Transverse colon (tissue), 4 donors: ENCODE measurements at regions not wholly inside any gene's neighbourhood (a gene's known extent, or its start where the extent isn't known, plus 50 kb on each side); places are given as distances from the start of the nearest gene placed in this dataset.

Experiments used
- DNase-seq: peaks from one replicate; pipeline ENCODE4 v3.0.0-alpha.2; 2019
- H3K27ac ChIP-seq, 4 donors: fragments of 200-600 bp; sonication (generic); 2 replicates each; pipeline ENCODE4 v1.5.1; 2016 to 2018; ENCODE audit warnings: inconsistent platforms in 4 of 4
- H3K27me3 ChIP-seq: fragments of 200-600 bp; sonication (generic); 2 replicates; pipeline ENCODE4 v1.5.1; 2017; ENCODE audit warnings: inconsistent platforms
- H3K36me3 ChIP-seq, 4 donors: fragments of 200-600 bp; sonication (generic); 2 replicates each; pipeline ENCODE4 v1.5.1; 2017 to 2019; ENCODE audit warnings: inconsistent platforms in 4 of 4
- H3K4me1 ChIP-seq, 4 donors: fragments of 200-600 bp; sonication (generic); 2 replicates each; pipeline ENCODE4 v1.5.1; 2017 to 2020; ENCODE audit warnings: inconsistent platforms in 4 of 4
- H3K4me3 ChIP-seq, 4 donors: fragments of 200-600 bp; sonication (generic); 1 replicate in 1 of 4; 2 replicates in 3 of 4; pipeline versions ENCODE4 v1.5.1 to v1.6.1; 2017 to 2019; ENCODE audit warnings: inconsistent platforms in 4 of 4
- H3K9me3 ChIP-seq, 2 donors: fragments of 200-600 bp; sonication (generic); 2 replicates each; pipeline ENCODE4 v1.5.1; 2017 to 2019; ENCODE audit warnings: inconsistent platforms in 2 of 2
- EP300 ChIP-seq: sonication (generic); formaldehyde crosslinking; IDR thresholded peaks from one replicate; pipeline ENCODE4 v1.6.1; 2017; ENCODE audit warnings: antibody characterized with exemption, low read depth
- POLR2A ChIP-seq: fragments of 450-650 bp; IDR thresholded peaks from one replicate; pipeline ENCODE4 v1.6.1; 2016; ENCODE audit warnings: antibody characterized with exemption, mild to moderate bottlenecking, moderate library complexity
- POLR2AphosphoS5 ChIP-seq, 3 donors: sonication (generic); formaldehyde crosslinking; IDR thresholded peaks; one replicate each; pipeline ENCODE4 v1.6.1; 2016; ENCODE audit warnings: antibody characterized with exemption in 3 of 3
- WGBS, 2 donors: methylation state at CpG; one replicate each; pipeline ENCODE4 v1.1.5; 2018; ENCODE audit warnings: low coverage in 1 of 2; 5-methylcytosine and 5-hydroxymethylcytosine counted together
- in situ Hi-C, 4 donors: fragments of 200-750 bp; cut with MboI; loops; one replicate each; pipeline versions ENCODE4 v1.15.0 to v1.15.1; 2017; ENCODE audit warnings: low sequenced_read_pairs in 3 of 4, low pct_ligation_motif_present in 1 of 4, low pct_unique_long_range_greater_than_20kb in 1 of 4
- intact Hi-C: fragments of 100-400 bp; cut with DNase I; formaldehyde crosslinking; loops from one replicate; pipeline ENCODE4 v1.15.1; 2023; ENCODE audit warnings: low total_unique reads
- TF ChIP-seq, protein P1 (sequence below), 5 experiments: fragments of 200-600 bp in 3 of 5; fragments of 450-650 bp in 2 of 5; sonication (generic) in 3 of 5; IDR thresholded peaks; 1 replicate in 2 of 5; 2 replicates in 3 of 5; pipeline ENCODE4 v1.5.1; 2016 to 2017; ENCODE audit warnings: antibody characterized with exemption in 5 of 5, inconsistent platforms in 3 of 5, mild to moderate bottlenecking in 2 of 5, moderate library complexity in 1 of 5

DNA sequence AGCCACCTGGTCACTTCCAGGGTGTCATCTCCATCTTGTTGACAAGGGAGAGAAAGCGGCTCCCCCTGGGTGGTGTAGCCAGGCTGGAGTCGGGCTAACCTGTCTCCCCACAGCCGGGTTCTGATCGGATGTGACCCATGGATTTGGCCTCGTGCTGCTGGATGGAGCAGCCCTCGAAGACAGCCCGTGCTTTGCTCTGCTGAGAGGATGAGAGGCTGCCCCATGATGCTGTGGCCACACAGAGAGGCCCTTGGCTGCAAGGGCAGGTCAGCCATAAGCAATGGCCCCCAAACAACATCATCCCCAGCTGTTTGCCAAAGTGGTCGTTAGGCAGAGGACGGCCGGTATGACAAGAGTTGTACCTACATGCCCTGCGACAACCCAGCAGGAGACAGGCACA, 106.6 kb downstream of the HMX1 start:
- H3K4me1 ChIP-seq: no peaks in the 10 kb centered on the region
- no peak overlapping the region for H3K4me3 ChIP-seq
- H3K36me3 ChIP-seq: no peaks in the 10 kb centered on the region
- H3K27ac ChIP-seq: no peak overlapping the region
- WGBS, 2 donors: 71% methylated on average over 6 of the region's 11 CpGs; no CpG with 5 or more reads in 1 of the 2 donors
- H3K9me3 ChIP-seq: no peaks in the 10 kb centered on the region
- TF ChIP-seq EP300 (no peak), POLR2A (no peak), POLR2AphosphoS5 (IDR thresholded peaks at IDR 0.05) (no peak)
- TF ChIP-seq, protein P1, sequence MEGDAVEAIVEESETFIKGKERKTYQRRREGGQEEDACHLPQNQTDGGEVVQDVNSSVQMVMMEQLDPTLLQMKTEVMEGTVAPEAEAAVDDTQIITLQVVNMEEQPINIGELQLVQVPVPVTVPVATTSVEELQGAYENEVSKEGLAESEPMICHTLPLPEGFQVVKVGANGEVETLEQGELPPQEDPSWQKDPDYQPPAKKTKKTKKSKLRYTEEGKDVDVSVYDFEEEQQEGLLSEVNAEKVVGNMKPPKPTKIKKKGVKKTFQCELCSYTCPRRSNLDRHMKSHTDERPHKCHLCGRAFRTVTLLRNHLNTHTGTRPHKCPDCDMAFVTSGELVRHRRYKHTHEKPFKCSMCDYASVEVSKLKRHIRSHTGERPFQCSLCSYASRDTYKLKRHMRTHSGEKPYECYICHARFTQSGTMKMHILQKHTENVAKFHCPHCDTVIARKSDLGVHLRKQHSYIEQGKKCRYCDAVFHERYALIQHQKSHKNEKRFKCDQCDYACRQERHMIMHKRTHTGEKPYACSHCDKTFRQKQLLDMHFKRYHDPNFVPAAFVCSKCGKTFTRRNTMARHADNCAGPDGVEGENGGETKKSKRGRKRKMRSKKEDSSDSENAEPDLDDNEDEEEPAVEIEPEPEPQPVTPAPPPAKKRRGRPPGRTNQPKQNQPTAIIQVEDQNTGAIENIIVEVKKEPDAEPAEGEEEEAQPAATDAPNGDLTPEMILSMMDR (IDR thresholded peaks at IDR 0.05): no peak
- peaks cover 9% of the 10 kb centered on the region for H3K27me3 ChIP-seq
- intact Hi-C loops: no loop called here
- DNase-seq: no peak
- in situ Hi-C loops: no loop called here

DNA sequence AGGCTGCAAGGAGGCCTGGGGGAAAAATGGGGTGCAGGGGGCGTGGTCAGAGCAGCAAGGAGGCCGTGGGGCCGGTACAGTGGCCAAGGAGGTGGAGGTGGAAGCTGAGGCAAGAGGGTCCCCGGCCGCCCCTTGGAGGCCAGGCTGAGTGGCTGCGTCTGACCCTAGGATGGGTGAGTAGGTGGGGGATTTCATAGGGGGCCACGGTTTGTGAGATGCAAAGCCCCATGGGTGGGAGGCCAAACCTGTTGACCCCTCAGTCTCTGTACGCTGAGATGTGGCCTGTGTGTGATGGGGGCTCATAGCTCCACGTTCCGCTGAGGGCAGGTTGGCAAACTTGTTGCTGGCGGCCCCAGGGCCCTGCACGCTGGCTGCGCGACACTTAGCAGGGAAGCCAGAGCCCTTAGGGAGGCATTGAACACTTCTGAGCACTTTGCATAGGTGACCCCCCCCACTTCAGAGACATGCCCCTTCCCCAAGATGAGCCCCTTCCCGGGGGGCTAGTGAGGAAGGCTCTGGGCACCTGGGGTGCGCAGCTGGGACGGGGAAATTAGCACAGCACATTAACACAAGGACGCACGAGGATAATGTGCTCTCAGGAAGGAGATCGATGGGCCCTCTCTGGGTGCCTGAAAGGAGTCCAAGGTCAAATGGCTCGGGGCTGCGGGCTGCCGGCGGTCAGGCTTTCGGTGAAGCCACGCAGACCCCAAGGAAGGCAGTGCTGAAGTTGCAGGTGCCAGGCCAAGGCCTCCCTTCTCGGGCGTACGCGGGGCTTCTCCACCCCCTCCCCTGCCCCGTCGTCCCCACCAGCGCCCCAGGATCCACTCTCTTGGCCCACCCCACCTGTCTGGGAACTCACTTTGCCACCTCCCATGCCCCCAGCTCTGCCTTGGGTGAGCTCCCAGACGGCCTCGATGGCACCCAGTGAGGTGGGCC, 107.4 kb downstream of the HMX1 start:
- intact Hi-C loops: no loop called here
- no peak overlapping the region for H3K4me3 ChIP-seq
- DNase-seq: no peak
- H3K27ac ChIP-seq: no peak overlapping the region
- peaks cover 9% of the 10 kb centered on the region for H3K27me3 ChIP-seq
- no peak for TF ChIP-seq POLR2AphosphoS5 (IDR thresholded peaks at IDR 0.05)
- TF ChIP-seq, protein P1 (IDR thresholded peaks at IDR 0.05): no peak
- TF ChIP-seq POLR2A: no peak
- no peak for TF ChIP-seq EP300
- H3K36me3 ChIP-seq: no peaks in the 10 kb centered on the region
- H3K9me3 ChIP-seq: no peaks in the 10 kb centered on the region
- in situ Hi-C loops: no loop called here
- H3K4me1 ChIP-seq: no peaks in the 10 kb centered on the region
- WGBS, 2 donors: 76 to 79% methylated on average over 14 to 35 of the region's 35 CpGs

DNA sequence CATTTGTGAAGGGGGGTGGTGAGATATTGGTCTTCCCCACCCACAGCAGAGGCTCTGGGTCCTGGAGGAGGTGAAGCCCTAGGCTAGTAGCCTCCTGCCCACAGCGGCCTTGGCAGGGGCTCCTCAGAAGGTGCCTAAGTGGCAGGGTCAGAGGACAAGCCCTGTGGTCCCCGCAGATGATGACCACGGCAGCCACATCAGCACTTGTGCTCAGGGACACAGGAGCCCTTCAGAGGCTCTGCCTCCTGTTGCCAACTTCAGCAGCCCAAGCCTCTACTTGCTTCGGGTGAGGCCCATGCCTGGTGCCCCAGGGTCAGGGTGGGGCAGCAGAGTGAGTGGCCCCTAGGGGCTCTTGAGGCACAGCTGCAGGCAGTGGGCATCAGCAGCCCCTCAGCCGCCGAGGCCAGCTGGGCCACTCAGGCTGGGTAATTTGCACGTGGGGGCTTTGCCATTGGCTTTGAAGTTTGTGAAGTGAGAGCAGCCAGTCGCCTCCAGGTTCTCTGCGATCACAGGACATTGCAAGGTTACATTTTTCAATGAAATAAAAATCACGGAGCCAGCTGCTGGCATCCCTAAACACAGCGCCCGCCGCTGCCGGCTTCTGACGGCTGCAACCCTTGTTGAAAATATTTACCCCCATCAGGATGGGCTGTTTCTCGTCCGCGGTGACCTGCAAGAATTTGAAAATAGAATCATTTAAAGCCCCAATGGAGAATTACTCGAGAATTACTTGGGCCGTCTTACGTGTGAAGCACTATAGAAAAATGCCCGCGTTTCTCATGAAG, 108.5 kb downstream of the HMX1 start:
- Histone ChIP-seq H3K27me3 (peaks cover 9% of the 10 kb centered on the region), H3K4me3 (no peak overlapping the region), H3K36me3 (no peaks in the 10 kb centered on the region), H3K9me3 (no peaks in the 10 kb centered on the region), H3K27ac (no peak overlapping the region), H3K4me1 (no peaks in the 10 kb centered on the region)
- no peak for TF ChIP-seq POLR2AphosphoS5 (IDR thresholded peaks at IDR 0.05)
- TF ChIP-seq, protein P1 (IDR thresholded peaks at IDR 0.05): no peak
- no peak for TF ChIP-seq POLR2A
- no peak for TF ChIP-seq EP300
- DNase-seq: no peak
- intact Hi-C loops: no loop called here
- in situ Hi-C loops: no loop called here
- 81 to 83% methylated on average over 6 to 23 of the region's 23 CpGs for WGBS, 2 donors

DNA sequence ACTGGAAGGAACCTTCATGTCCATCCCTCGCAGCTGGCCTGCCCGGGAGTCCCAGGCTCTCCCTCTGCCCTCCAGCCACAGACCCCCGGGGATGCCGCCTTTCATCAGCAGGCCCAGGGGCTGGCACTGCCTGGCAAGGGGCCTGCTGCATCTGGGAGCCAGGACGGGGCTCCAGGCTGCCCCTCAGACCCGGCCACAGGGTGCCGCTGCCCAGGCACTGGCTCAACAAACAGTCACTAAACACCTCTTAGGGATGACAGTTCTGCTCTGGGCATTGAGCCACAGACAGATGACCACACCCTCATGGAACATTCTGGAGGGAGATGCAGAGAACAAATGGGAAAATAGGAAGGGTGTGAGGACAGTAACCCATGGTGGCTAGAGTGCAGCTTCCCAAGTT, 109.3 kb downstream of the HMX1 start:
- intact Hi-C loops: no loop called here
- WGBS, 2 donors: 57% methylated on average over 7 of the region's 7 CpGs; no CpG with 5 or more reads in 1 of the 2 donors
- H3K36me3 ChIP-seq: no peaks in the 10 kb centered on the region
- DNase-seq: no peak
- no peak for TF ChIP-seq POLR2A
- TF ChIP-seq POLR2AphosphoS5 (IDR thresholded peaks at IDR 0.05): no peak
- TF ChIP-seq, protein P1 (IDR thresholded peaks at IDR 0.05): no peak
- peaks cover 9% of the 10 kb centered on the region for H3K27me3 ChIP-seq
- H3K9me3 ChIP-seq: no peaks in the 10 kb centered on the region
- H3K4me1 ChIP-seq: no peaks in the 10 kb centered on the region
- in situ Hi-C loops: no loop called here
- no peak overlapping the region for H3K4me3 ChIP-seq
- H3K27ac ChIP-seq: no peak overlapping the region
